ENCODE measurements at regions not wholly inside any gene's neighbourhood (a gene's known extent, or its start where the extent isn't known, plus 50 kb on each side); places are given as distances from the start of the nearest gene placed in this dataset.

DNA sequence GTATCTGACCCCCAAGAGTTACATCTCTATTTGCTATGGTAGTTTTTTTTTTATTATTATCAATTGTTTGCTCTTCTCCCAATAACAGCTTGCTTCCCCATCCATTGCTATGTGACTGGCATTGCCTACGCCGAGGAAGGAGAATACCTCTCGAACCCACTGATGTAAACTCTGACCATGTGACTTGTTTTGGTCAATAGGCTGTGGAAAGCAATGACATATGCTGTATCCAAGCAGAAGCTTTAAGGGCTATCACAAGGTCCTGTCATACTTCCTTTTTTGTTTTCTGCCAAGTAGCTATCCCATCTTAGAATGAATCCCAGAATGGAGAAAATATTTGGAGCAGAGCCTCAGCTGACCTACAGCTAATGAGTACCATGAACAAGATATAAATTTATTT lies 111.0 kb upstream of the FRMD4B start:
- Histone ChIP-seq H3K27me3 (no peaks in the 10 kb centered on the region), H3K4me3 (no peak overlapping the region), H3K9me3 (no peaks in the 10 kb centered on the region), H3K36me3 (no peaks in the 10 kb centered on the region), H3K4me1 (no peaks in the 10 kb centered on the region), H3K27ac (no peak overlapping the region)
- TF ChIP-seq EP300 (IDR thresholded peaks at IDR 0.05) = no peak
- TF ChIP-seq, protein P1, sequence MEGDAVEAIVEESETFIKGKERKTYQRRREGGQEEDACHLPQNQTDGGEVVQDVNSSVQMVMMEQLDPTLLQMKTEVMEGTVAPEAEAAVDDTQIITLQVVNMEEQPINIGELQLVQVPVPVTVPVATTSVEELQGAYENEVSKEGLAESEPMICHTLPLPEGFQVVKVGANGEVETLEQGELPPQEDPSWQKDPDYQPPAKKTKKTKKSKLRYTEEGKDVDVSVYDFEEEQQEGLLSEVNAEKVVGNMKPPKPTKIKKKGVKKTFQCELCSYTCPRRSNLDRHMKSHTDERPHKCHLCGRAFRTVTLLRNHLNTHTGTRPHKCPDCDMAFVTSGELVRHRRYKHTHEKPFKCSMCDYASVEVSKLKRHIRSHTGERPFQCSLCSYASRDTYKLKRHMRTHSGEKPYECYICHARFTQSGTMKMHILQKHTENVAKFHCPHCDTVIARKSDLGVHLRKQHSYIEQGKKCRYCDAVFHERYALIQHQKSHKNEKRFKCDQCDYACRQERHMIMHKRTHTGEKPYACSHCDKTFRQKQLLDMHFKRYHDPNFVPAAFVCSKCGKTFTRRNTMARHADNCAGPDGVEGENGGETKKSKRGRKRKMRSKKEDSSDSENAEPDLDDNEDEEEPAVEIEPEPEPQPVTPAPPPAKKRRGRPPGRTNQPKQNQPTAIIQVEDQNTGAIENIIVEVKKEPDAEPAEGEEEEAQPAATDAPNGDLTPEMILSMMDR (IDR thresholded peaks at IDR 0.05) = no peak
- no peak for TF ChIP-seq POLR2A (IDR thresholded peaks at IDR 0.05)
- no peak for TF ChIP-seq POLR2AphosphoS5 (IDR thresholded peaks at IDR 0.05)
- WGBS, 5 donors = 81 to 95% (median 91%) methylated on average over 3 of the region's 3 CpGs
- intact Hi-C loops (cut with DNase I; ENCODE audit: low total_unique reads) = no loop called here
- DNase-seq = no peak

DNA sequence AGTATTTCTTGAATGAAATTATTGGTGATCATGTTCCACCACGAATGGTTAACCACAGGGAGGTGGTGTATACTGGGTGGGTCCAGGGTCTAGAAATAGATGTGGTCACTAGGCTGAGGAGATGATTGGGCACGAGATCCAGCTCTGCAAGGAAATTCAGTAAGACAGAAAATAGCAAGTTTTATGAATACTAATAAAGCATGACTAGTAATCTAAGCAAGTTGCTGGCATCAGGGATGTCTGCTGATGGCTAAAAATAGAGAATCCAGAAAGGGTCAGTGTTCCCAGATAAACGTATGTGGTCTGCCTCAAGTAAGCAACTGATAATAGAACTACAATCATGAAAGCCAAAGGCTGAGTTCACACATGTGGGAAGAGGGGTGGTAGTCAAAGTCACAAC lies 108.3 kb upstream of the FRMD4B start:
- Histone ChIP-seq H3K27ac (no peak overlapping the region), H3K4me3 (no peak overlapping the region), H3K27me3 (no peaks in the 10 kb centered on the region), H3K9me3 (no peaks in the 10 kb centered on the region), H3K36me3 (no peaks in the 10 kb centered on the region), H3K4me1 (no peaks in the 10 kb centered on the region)
- intact Hi-C loops (cut with DNase I; ENCODE audit: low total_unique reads) = no loop called here
- DNase-seq = no peak
- 47 to 62% (median 60%) methylated on average over 3 of the region's 3 CpGs for WGBS, 5 donors
- no peak for TF ChIP-seq POLR2AphosphoS5 (IDR thresholded peaks at IDR 0.05)
- TF ChIP-seq POLR2A (IDR thresholded peaks at IDR 0.05) = no peak
- TF ChIP-seq EP300 (IDR thresholded peaks at IDR 0.05) = no peak
- TF ChIP-seq, protein P1 (IDR thresholded peaks at IDR 0.05) = no peak

DNA sequence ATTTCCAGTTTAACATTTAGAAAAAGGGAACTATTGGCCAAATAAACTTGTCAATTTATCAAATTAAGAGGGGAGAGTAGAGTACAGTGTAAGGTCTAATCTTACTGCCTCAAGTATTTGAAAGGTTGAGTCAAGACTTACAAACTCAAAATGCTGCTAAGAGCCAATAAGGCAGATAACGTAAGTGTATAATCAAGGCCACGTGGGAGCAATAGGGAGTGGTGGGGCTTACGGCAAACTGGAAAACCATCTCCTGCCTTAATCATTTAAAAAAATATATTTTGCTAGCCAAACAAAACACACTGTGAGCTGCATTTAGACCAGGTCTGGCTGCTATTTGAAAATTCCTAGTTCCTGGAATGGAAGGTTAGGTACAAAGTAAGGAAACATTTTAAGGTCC lies 107.3 kb upstream of the FRMD4B start:
- 61 to 86% (median 84%) methylated on average over 3 of the region's 3 CpGs for WGBS, 5 donors
- intact Hi-C loops (cut with DNase I; ENCODE audit: low total_unique reads) = no loop called here
- TF ChIP-seq POLR2AphosphoS5 (IDR thresholded peaks at IDR 0.05) (no peak), POLR2A (IDR thresholded peaks at IDR 0.05) (no peak), EP300 (IDR thresholded peaks at IDR 0.05) (no peak)
- TF ChIP-seq, protein P1 (IDR thresholded peaks at IDR 0.05) = no peak
- H3K27ac ChIP-seq = no peak overlapping the region
- no peaks in the 10 kb centered on the region for H3K4me1 ChIP-seq
- H3K36me3 ChIP-seq = no peaks in the 10 kb centered on the region
- no peak for DNase-seq
- H3K27me3 ChIP-seq = no peaks in the 10 kb centered on the region
- H3K4me3 ChIP-seq = no peak overlapping the region
- H3K9me3 ChIP-seq = no peaks in the 10 kb centered on the region

DNA sequence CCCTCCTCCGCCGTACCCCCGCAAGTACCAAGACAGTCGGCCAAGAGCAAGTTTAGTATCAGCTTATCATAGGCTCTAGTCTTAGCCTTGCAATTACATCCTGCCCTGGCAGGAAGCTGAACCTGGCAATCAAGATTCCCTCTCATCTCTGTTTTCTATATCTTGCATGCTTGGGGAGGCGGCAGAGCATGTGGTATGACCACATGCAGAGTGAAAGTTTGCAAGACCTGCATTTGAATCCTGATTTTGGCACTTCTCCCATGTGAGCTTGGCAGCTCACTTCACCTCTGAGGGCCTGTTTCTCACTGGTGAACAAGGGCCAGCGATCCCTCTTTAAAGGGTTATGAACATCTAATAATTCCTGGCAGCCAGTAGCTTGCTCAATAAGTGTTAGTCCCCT lies 106.1 kb upstream of the FRMD4B start:
- no peaks in the 10 kb centered on the region for H3K4me1 ChIP-seq
- no peaks in the 10 kb centered on the region for H3K9me3 ChIP-seq
- TF ChIP-seq, protein P1 (IDR thresholded peaks at IDR 0.05) = no peak
- TF ChIP-seq EP300 (IDR thresholded peaks at IDR 0.05) (no peak), POLR2A (IDR thresholded peaks at IDR 0.05) (no peak)
- WGBS, 5 donors = 78 to 83% (median 79%) methylated on average over 6 of the region's 6 CpGs
- no peak overlapping the region for H3K27ac ChIP-seq
- H3K36me3 ChIP-seq = no peaks in the 10 kb centered on the region
- no peak for DNase-seq
- H3K27me3 ChIP-seq = no peaks in the 10 kb centered on the region
- H3K4me3 ChIP-seq = no peak overlapping the region
- intact Hi-C loops (cut with DNase I; ENCODE audit: low total_unique reads) = no loop called here

Measured in stomach (tissue), 8 donors.